ENCODE measurements at regions not wholly inside any gene's neighbourhood (a gene's known extent, or its start where the extent isn't known, plus 50 kb on each side); places are given as distances from the start of the nearest gene placed in this dataset.

DNA sequence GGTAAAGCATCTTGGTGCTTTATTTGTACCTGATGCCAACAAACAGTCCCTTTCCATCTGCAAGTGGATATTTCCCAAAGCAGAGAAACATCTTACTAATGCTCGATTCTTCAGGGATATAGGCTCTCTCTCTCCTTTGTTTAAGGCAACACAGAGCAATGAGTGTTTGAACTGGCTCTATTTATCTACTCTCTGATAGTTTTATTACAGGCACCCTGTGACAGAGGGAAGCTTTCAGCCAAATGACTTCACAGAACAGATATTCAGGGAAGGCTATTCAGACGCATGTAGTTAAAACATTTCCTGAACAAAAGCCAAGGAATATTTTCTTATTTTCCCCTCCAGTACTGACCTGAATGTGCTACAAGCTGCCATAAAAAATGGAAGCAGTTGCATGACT, 141.8 kb downstream of the YIPF5 start:
- H3K4me3 ChIP-seq = no peak overlapping the region
- ATAC-seq = peak; percentile 85
- H3K9me3 ChIP-seq = no peaks in the 10 kb centered on the region
- H3K36me3 ChIP-seq (ENCODE audit: low read depth) = no peaks in the 10 kb centered on the region
- intact Hi-C loops (cut with DNase I, micrococcal nuclease) = no loop called here
- no peaks in the 10 kb centered on the region for H3K4me1 ChIP-seq (ENCODE audit: low read depth)
- TF ChIP-seq, protein P1, sequence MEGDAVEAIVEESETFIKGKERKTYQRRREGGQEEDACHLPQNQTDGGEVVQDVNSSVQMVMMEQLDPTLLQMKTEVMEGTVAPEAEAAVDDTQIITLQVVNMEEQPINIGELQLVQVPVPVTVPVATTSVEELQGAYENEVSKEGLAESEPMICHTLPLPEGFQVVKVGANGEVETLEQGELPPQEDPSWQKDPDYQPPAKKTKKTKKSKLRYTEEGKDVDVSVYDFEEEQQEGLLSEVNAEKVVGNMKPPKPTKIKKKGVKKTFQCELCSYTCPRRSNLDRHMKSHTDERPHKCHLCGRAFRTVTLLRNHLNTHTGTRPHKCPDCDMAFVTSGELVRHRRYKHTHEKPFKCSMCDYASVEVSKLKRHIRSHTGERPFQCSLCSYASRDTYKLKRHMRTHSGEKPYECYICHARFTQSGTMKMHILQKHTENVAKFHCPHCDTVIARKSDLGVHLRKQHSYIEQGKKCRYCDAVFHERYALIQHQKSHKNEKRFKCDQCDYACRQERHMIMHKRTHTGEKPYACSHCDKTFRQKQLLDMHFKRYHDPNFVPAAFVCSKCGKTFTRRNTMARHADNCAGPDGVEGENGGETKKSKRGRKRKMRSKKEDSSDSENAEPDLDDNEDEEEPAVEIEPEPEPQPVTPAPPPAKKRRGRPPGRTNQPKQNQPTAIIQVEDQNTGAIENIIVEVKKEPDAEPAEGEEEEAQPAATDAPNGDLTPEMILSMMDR (IDR thresholded peaks at IDR 0.05) = no peak
- no peak for DNase-seq

GRCh38 chr5:144030904-144031303, 139.6 kb downstream of the YIPF5 start:
- H3K4me3 ChIP-seq = no peak overlapping the region
- intact Hi-C loops (cut with DNase I, micrococcal nuclease) = no loop called here
- TF ChIP-seq, protein P1 (IDR thresholded peaks at IDR 0.05) = no peak
- DNase-seq (no peak), ATAC-seq (peak; percentile 62)
- no peaks in the 10 kb centered on the region for H3K36me3 ChIP-seq (ENCODE audit: low read depth)
- no peaks in the 10 kb centered on the region for H3K9me3 ChIP-seq
- H3K4me1 ChIP-seq (ENCODE audit: low read depth) = no peaks in the 10 kb centered on the region

- ATAC-seq = no peak
- H3K4me3 ChIP-seq = no peak overlapping the region
- intact Hi-C loops (cut with DNase I, micrococcal nuclease) = no loop called here
- H3K9me3 ChIP-seq = no peaks in the 10 kb centered on the region
- DNase-seq = no peak
- no peaks in the 10 kb centered on the region for H3K36me3 ChIP-seq (ENCODE audit: low read depth)
- TF ChIP-seq, protein P1 (IDR thresholded peaks at IDR 0.05) = no peak
- H3K4me1 ChIP-seq (ENCODE audit: low read depth) = no peaks in the 10 kb centered on the region
Observed at GRCh38 chr5:144032375-144032774, 138.1 kb downstream of the YIPF5 start.

GRCh38 chr5:144033486-144033885, 137.0 kb downstream of the YIPF5 start:
- Histone ChIP-seq H3K36me3 (ENCODE audit: low read depth) (no peaks in the 10 kb centered on the region), H3K4me3 (no peak overlapping the region), H3K4me1 (ENCODE audit: low read depth) (no peaks in the 10 kb centered on the region), H3K9me3 (no peaks in the 10 kb centered on the region)
- ATAC-seq = no peak
- TF ChIP-seq, protein P1 (IDR thresholded peaks at IDR 0.05) = no peak
- intact Hi-C loops (cut with DNase I, micrococcal nuclease) = no loop called here
- no peak for DNase-seq

- Histone ChIP-seq H3K36me3 (ENCODE audit: low read depth) (no peaks in the 10 kb centered on the region), H3K4me3 (no peak overlapping the region), H3K9me3 (no peaks in the 10 kb centered on the region), H3K4me1 (ENCODE audit: low read depth) (no peaks in the 10 kb centered on the region)
- intact Hi-C loops (cut with DNase I, micrococcal nuclease) = no loop called here
- ATAC-seq (no peak), DNase-seq (no peak)
- TF ChIP-seq, protein P1 (IDR thresholded peaks at IDR 0.05) = no peak
Observed at GRCh38 chr5:144035046-144035740, 135.3 kb downstream of the YIPF5 start.

DNA sequence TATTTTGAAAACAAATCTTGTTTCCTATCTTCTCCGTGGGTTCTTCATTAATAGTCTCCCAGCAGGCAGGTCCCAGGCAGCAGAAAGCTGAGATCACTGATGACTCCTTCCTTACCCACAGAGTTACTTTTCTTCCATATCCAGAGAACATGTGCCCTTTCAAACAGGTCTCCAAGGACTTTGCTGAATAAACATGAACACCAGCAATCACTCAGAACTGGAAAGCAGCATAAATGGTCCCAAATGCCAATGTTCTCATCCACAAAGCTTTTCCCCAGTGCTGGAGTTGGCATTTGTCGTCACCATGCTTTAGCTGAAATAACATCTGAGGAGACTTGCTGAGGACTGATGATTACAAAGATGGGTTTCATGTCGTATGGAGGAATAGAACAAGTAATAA, 134.0 kb downstream of the YIPF5 start:
- intact Hi-C loops (cut with DNase I, micrococcal nuclease) = no loop called here

More for the DNA sequence above, 134.0 kb downstream of the YIPF5 start:
- ATAC-seq = no peak
- Histone ChIP-seq H3K9me3 (no peaks in the 10 kb centered on the region), H3K36me3 (ENCODE audit: low read depth) (no peaks in the 10 kb centered on the region), H3K4me3 (no peak overlapping the region), H3K4me1 (ENCODE audit: low read depth) (no peaks in the 10 kb centered on the region)
- no peak for DNase-seq
- TF ChIP-seq, protein P1 (IDR thresholded peaks at IDR 0.05) = no peak

Data from mucosa of descending colon (tissue), 3 donors.